ENCODE measurements at regions not wholly inside any gene's neighbourhood (a gene's known extent, or its start where the extent isn't known, plus 50 kb on each side); places are given as distances from the start of the nearest gene placed in this dataset.
A peak's percentile ranks its signal among the peaks of the same experiment; 100 is the strongest.

- DNase-seq (ENCODE audit: low read depth in 2 of 2): peak in 1 of 2 donors; percentile 41
- no peak overlapping the region for H3K4me3 ChIP-seq (replicated peaks in 1 of 2; ENCODE audit: low read depth in 2 of 2, low read length in 2 of 2)
- no peak for TF ChIP-seq CTCF (IDR thresholded peaks at IDR 0.05; ENCODE audit: low read depth, low read length)
Observed at GRCh38 chr6:147621263-147621662, 112.8 kb downstream of the SAMD5 start.

GRCh38 chr6:147621961-147622360, 113.5 kb downstream of the SAMD5 start:
- DNase-seq (ENCODE audit: low read depth in 2 of 2): no peak
- no peak for TF ChIP-seq CTCF (IDR thresholded peaks at IDR 0.05; ENCODE audit: low read depth, low read length)
- no peak overlapping the region for H3K4me3 ChIP-seq (replicated peaks in 1 of 2; ENCODE audit: low read depth in 2 of 2, low read length in 2 of 2)

- DNase-seq (ENCODE audit: low read depth in 2 of 2): no peak
- no peak overlapping the region for H3K4me3 ChIP-seq (replicated peaks in 1 of 2; ENCODE audit: low read depth in 2 of 2, low read length in 2 of 2)
- no peak for TF ChIP-seq CTCF (IDR thresholded peaks at IDR 0.05; ENCODE audit: low read depth, low read length)
Observed at GRCh38 chr6:147624946-147625515, 116.5 kb downstream of the SAMD5 start.

GRCh38 chr6:147625946-147626345, 117.5 kb downstream of the SAMD5 start:
- TF ChIP-seq CTCF (IDR thresholded peaks at IDR 0.05; ENCODE audit: low read depth, low read length): no peak
- no peak for DNase-seq (ENCODE audit: low read depth in 2 of 2)

GRCh38 chr6:147627411-147627810, 118.9 kb downstream of the SAMD5 start:
- H3K4me3 ChIP-seq (replicated peaks in 1 of 2; ENCODE audit: low read depth in 2 of 2, low read length in 2 of 2): no peak overlapping the region
- DNase-seq (ENCODE audit: low read depth in 2 of 2): no peak
- no peak for TF ChIP-seq CTCF (IDR thresholded peaks at IDR 0.05; ENCODE audit: low read depth, low read length)

More at GRCh38 chr6:147625946-147626345, 117.5 kb downstream of the SAMD5 start:
- no peak overlapping the region for H3K4me3 ChIP-seq (replicated peaks in 1 of 2; ENCODE audit: low read depth in 2 of 2, low read length in 2 of 2)

- no peak overlapping the region for H3K4me3 ChIP-seq (replicated peaks in 1 of 2; ENCODE audit: low read depth in 2 of 2, low read length in 2 of 2)
- no peak for DNase-seq (ENCODE audit: low read depth in 2 of 2)
- no peak for TF ChIP-seq CTCF (IDR thresholded peaks at IDR 0.05; ENCODE audit: low read depth, low read length)
Observed at GRCh38 chr6:147633191-147633590, 124.7 kb downstream of the SAMD5 start.

- TF ChIP-seq CTCF (IDR thresholded peaks at IDR 0.05; ENCODE audit: low read depth, low read length): no peak
- H3K4me3 ChIP-seq (replicated peaks in 1 of 2; ENCODE audit: low read depth in 2 of 2, low read length in 2 of 2): no peak overlapping the region
- no peak for DNase-seq (ENCODE audit: low read depth in 2 of 2)
Observed at GRCh38 chr6:147637620-147638195, 129.2 kb downstream of the SAMD5 start.
